Pancreas (tissue), 10 donors: ENCODE measurements at regions not wholly inside any gene's neighbourhood (a gene's known extent, or its start where the extent isn't known, plus 50 kb on each side); places are given as distances from the start of the nearest gene placed in this dataset.
"Not testable (repeated sequence)": the region's sequence is repeated elsewhere in the genome, so short reads cannot be mapped to it uniquely, and the experiment has no call there.

Experiments
- ATAC-seq, 4 donors: fragments of 200-7000 bp; cut with Tn5 transposase; one replicate each; pipeline versions ENCODE4 v1.8.0 to v1.9.1; 2020; ENCODE audit warnings: mild to moderate bottlenecking in 4 of 4, moderate library complexity in 4 of 4
- DNase-seq, 6 donors: peaks; one replicate each; pipeline ENCODE4 v3.0.0-alpha.2; 2020
- FAIRE-seq: peaks from 2 replicates; lab custom pipeline; 2012; peaks lifted over from hg19 to GRCh38; lab: Jason Lieb, UNC
- H3K27ac ChIP-seq, 4 donors: fragments of 200-600 bp; sonication (generic); 1 replicate in 3 of 4; 2 replicates in 1 of 4; pipeline versions ENCODE4 v1.5.0 to v1.8.0; 2020
- H3K27me3 ChIP-seq, 4 donors: fragments of 200-600 bp; one replicate each; pipeline ENCODE4 v1.8.0; 2021
- H3K36me3 ChIP-seq, 3 donors: fragments of 200-600 bp; sonication (generic) in 1 of 3; one replicate each; pipeline versions ENCODE4 v1.5.0 to v1.8.0; 2020 to 2021
- H3K4me1 ChIP-seq, 3 donors: fragments of 200-600 bp; one replicate each; pipeline ENCODE4 v1.8.0; 2021
- H3K4me3 ChIP-seq, 4 donors: fragments of 200-600 bp; sonication (generic) in 2 of 4; one replicate each; pipeline versions ENCODE4 v1.5.0 to v1.8.0; 2020 to 2021
- H3K9me3 ChIP-seq, 4 donors: fragments of 200-600 bp; one replicate each; pipeline ENCODE4 v1.8.0; 2021
- CTCF ChIP-seq, 4 donors: fragments of 200-600 bp; sonication (generic) in 3 of 4; IDR thresholded peaks; one replicate each; pipeline versions ENCODE4 v1.5.0 to v1.8.0; 2021; ENCODE audit warnings: antibody characterized with exemption in 4 of 4
- WGBS, 2 donors: extraction: QIAGEN DNeasy Blood & Tissue Kit; methylation state at CpG; one replicate each; pipeline ENCODE4 v1.1.7; 2013; 5-methylcytosine and 5-hydroxymethylcytosine counted together
- intact Hi-C, 3 donors: fragments of 100-400 bp; cut with DNase I; formaldehyde crosslinking; loops; one replicate each; pipeline versions ENCODE4 v1.11.1 to v1.14.2; 2022
- donor health status: healthy with polysubstance abuse.
- donor health status: DM: no; HTN: no; CAD: no; lungs with moderate emphysema.
- donor health status: DM: no; HTN: no; CAD: no.
- donor health status: control.
- donor health status: control.
- donor health status: Bipolar disorder and iron deficiency.
- donor health status: DM: yes; HTN: yes; CAD: no.
- donor health status: DM: no; HTN: no; CAD: no.
- donor health status: DM: no; HTN: no; CAD: no.
- donor health status: DM: yes; HTN: yes; CAD: no.

DNA sequence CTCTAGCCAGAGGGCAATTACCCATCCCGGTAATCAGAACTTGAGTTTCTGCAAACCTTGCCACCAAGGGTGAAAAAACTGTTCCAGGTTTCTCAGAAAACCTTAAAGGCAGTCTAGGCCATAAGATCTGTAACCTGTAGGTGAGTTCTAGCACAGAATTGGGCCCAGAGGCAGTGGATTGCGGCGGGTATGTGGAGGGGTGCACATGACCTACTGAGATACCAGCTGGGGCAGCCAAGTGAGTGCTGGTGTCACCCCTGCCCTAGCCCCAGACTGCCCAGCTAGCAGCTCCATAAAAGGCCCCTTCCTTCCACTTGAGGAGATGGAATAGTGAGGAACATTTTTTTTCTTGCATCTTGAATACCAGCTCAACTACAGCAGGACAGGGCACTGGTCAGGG, 176.7 kb downstream of the SMARCA1 start:
- Histone ChIP-seq H3K27ac (no peak overlapping the region), H3K9me3 (no peaks in the 10 kb centered on the region), H3K36me3 (no peaks in the 10 kb centered on the region), H3K4me3 (no peak overlapping the region), H3K4me1 (no peaks in the 10 kb centered on the region), H3K27me3 (no peaks in the 10 kb centered on the region)
- TF ChIP-seq CTCF (IDR thresholded peaks at IDR 0.05), result no peak
- DNase-seq (no peak), FAIRE-seq (no peak), ATAC-seq (no peak)
- intact Hi-C loops, result no loop called here
- 54 to 92% methylated on average over 3 of the region's 3 CpGs for WGBS, 2 donors

- ATAC-seq, H3K27me3 ChIP-seq, H3K27ac ChIP-seq, H3K4me1 ChIP-seq, intact Hi-C loops, H3K9me3 ChIP-seq, H3K4me3 ChIP-seq, H3K36me3 ChIP-seq, DNase-seq, FAIRE-seq: not testable (repeated sequence)
- WGBS, 2 donors, result 47 to 62% methylated on average over 16 of the region's 16 CpGs
These were observed 186.0 kb downstream of the SMARCA1 start for GRCh38 chrX:129337264-129337663.

- DNase-seq (no peak), ATAC-seq (no peak)
- no peak for TF ChIP-seq CTCF (IDR thresholded peaks at IDR 0.05)
These were observed 200.2 kb downstream of the SMARCA1 start for GRCh38 chrX:129323115-129323514.

GRCh38 chrX:129318375-129318774, 204.9 kb downstream of the SMARCA1 start:
- Histone ChIP-seq H3K36me3 (no peaks in the 10 kb centered on the region), H3K9me3 (no peaks in the 10 kb centered on the region), H3K4me3 (no peak overlapping the region), H3K27ac (no peak overlapping the region), H3K27me3 (no peaks in the 10 kb centered on the region), H3K4me1 (no peaks in the 10 kb centered on the region)
- FAIRE-seq (no peak), ATAC-seq (no peak), DNase-seq (no peak)
- intact Hi-C loops, result no loop called here
- WGBS, 2 donors, result 43 to 46% methylated on average over 1 of the region's 1 CpG
- TF ChIP-seq CTCF (IDR thresholded peaks at IDR 0.05), result no peak

More at GRCh38 chrX:129323115-129323514, 200.2 kb downstream of the SMARCA1 start:
- Histone ChIP-seq H3K27me3 (no peaks in the 10 kb centered on the region), H3K9me3 (no peaks in the 10 kb centered on the region), H3K4me3 (no peak overlapping the region), H3K4me1 (no peaks in the 10 kb centered on the region), H3K27ac (no peak overlapping the region), H3K36me3 (no peaks in the 10 kb centered on the region)
- WGBS, 2 donors, result 50 to 67% methylated on average over 3 of the region's 3 CpGs
- FAIRE-seq, result no peak
- intact Hi-C loops, result no loop called here

DNA sequence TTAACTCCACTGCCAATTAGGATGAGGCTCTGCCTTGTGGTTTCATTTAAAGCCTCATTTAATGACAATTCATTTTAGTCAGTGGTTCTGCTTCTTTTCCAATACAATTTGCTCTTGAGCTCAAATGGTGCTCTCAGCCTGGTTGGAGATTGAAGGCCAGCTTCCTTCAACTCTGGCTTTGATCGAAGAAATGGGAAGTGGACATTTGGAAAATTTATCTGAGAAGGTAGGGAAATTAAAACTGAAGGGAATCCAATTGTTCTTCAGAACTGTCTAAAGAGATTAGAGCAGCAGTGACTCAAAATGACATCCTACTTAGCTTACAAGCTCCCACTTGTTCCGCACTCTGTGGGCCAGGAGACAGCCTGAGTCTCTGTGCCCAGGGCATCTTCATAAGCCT, 206.8 kb downstream of the SMARCA1 start:
- intact Hi-C loops, result no loop called here
- 85% methylated on average over 2 of the region's 2 CpGs for WGBS, 2 donors
- no peaks in the 10 kb centered on the region for H3K36me3 ChIP-seq
- no peak for DNase-seq
- TF ChIP-seq CTCF (IDR thresholded peaks at IDR 0.05), result no peak
- H3K4me1 ChIP-seq, result no peaks in the 10 kb centered on the region
- no peaks in the 10 kb centered on the region for H3K27me3 ChIP-seq
- no peak for FAIRE-seq
- no peak overlapping the region for H3K27ac ChIP-seq
- H3K9me3 ChIP-seq, result no peaks in the 10 kb centered on the region
- H3K4me3 ChIP-seq, result no peak overlapping the region
- ATAC-seq, result no peak

DNA sequence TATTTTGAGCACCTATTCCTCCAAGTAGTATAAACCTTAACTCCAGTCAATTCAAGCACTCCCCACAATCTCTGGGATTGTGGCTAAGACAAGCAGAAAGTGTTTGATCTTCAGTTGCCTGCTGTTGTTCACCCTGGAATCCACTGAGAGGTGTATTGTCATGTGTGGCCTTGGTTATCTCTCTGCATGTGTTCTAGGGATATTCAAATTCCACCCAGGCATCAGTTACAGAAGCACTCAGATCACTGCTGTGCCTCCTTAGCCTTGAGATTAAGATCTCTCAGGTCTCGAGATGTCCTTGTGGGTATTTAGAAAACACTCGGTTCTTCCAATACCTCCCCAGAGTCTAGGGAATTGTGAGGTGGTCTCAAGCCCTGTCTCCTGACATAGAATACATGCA, 213.3 kb downstream of the SMARCA1 start:
- no peak for TF ChIP-seq CTCF (IDR thresholded peaks at IDR 0.05)
- H3K27me3 ChIP-seq, result no peaks in the 10 kb centered on the region
- no peaks in the 10 kb centered on the region for H3K36me3 ChIP-seq
- H3K4me3 ChIP-seq, result no peak overlapping the region
- FAIRE-seq, result no peak
- WGBS, 2 donors, result 41 to 48% methylated on average over 2 of the region's 2 CpGs
- H3K27ac ChIP-seq, result no peak overlapping the region
- no peaks in the 10 kb centered on the region for H3K9me3 ChIP-seq
- no peaks in the 10 kb centered on the region for H3K4me1 ChIP-seq
- intact Hi-C loops, result no loop called here
- ATAC-seq, result no peak
- no peak for DNase-seq
